Right hindlimb (tissue), 1 donor: ENCODE measurements at regions not wholly inside any gene's neighbourhood (a gene's known extent, or its start where the extent isn't known, plus 50 kb on each side); places are given as distances from the start of the nearest gene placed in this dataset.
"Not testable (repeated sequence)": the region's sequence is repeated elsewhere in the genome, so short reads cannot be mapped to it uniquely, and the experiment has no call there.

Experiments used
- DNase-seq: peaks from one replicate; pipeline ENCODE4 v3.0.0-alpha.2; 2018

GRCh38 chr7:142698429-142698828 is 50.8 kb upstream of the PRSS1 start:
- no peak for DNase-seq

- DNase-seq, result no peak
Observed at GRCh38 chr7:142697270-142697669, 52.0 kb upstream of the PRSS1 start.

- DNase-seq, result no peak
Observed at GRCh38 chr7:142696456-142697179, 52.7 kb upstream of the PRSS1 start.

GRCh38 chr7:142693911-142694310 is 55.4 kb upstream of the PRSS1 start:
- DNase-seq, result no peak

GRCh38 chr7:142690554-142691182 is 58.6 kb upstream of the PRSS1 start:
- no peak for DNase-seq

GRCh38 chr7:142689439-142690120 is 59.7 kb upstream of the PRSS1 start:
- no peak for DNase-seq

GRCh38 chr7:142685877-142686508 is 63.3 kb upstream of the PRSS1 start:
- no peak for DNase-seq

GRCh38 chr7:142681314-142682092 is 67.8 kb upstream of the PRSS1 start:
- DNase-seq, result no peak

GRCh38 chr7:142671506-142671905 is 77.8 kb upstream of the PRSS1 start:
- DNase-seq, result no peak

- DNase-seq, result no peak
Observed at GRCh38 chr7:142670511-142670910, 78.8 kb upstream of the PRSS1 start.

GRCh38 chr7:142669074-142669654 is 80.1 kb upstream of the PRSS1 start:
- DNase-seq, result no peak

GRCh38 chr7:142668495-142668894 is 80.8 kb upstream of the PRSS1 start:
- no peak for DNase-seq

- no peak for DNase-seq
Observed at GRCh38 chr7:142657376-142657775, 91.9 kb upstream of the PRSS1 start.

- no peak for DNase-seq
Observed at GRCh38 chr7:142654398-142654797, 94.9 kb upstream of the PRSS1 start.

- no peak for DNase-seq
Observed at GRCh38 chr7:142647749-142648148, 101.5 kb upstream of the PRSS1 start.

GRCh38 chr7:142646386-142647140 is 102.7 kb upstream of the PRSS1 start:
- no peak for DNase-seq

- DNase-seq, result no peak
Observed at GRCh38 chr7:142645777-142646176, 103.5 kb upstream of the PRSS1 start.

- no peak for DNase-seq
Observed at GRCh38 chr7:142642316-142642715, 107.0 kb upstream of the PRSS1 start.

- DNase-seq, result not testable (repeated sequence)
Observed at GRCh38 chr7:142641252-142641651, 108.0 kb upstream of the PRSS1 start.

GRCh38 chr7:142638581-142638980 is 110.7 kb upstream of the PRSS1 start:
- no peak for DNase-seq

- DNase-seq, result no peak
Observed at GRCh38 chr7:142637240-142637639, 112.0 kb upstream of the PRSS1 start.

- DNase-seq, result no peak
Observed at GRCh38 chr7:142636751-142637150, 112.5 kb upstream of the PRSS1 start.
